Esophagus muscularis mucosa (tissue), 4 donors: ENCODE measurements at regions not wholly inside any gene's neighbourhood (a gene's known extent, or its start where the extent isn't known, plus 50 kb on each side); places are given as distances from the start of the nearest gene placed in this dataset.
"Not testable (repeated sequence)": the region's sequence is repeated elsewhere in the genome, so short reads cannot be mapped to it uniquely, and the experiment has no call there.

Source experiments
- DNase-seq: peaks from one replicate; pipeline ENCODE4 v3.0.0-alpha.2; 2017; ENCODE audit errors: extremely low spot score
- H3K27ac ChIP-seq, 4 donors: fragments of 200-600 bp; sonication (generic); replicated peaks in 1 of 4; 1 replicate in 3 of 4; 2 replicates in 1 of 4; pipeline ENCODE4 v1.5.1; 2016 to 2019; ENCODE audit warnings: mild to moderate bottlenecking in 1 of 4
- H3K27me3 ChIP-seq, 4 donors: fragments of 200-600 bp; sonication (generic); one replicate each; pipeline versions ENCODE4 v1.5.1 to v1.6.0; 2016 to 2019
- H3K36me3 ChIP-seq, 4 donors: fragments of 200-600 bp; sonication (generic); one replicate each; pipeline ENCODE4 v1.5.1; 2016 to 2019
- H3K4me1 ChIP-seq, 4 donors: fragments of 200-600 bp; sonication (generic); one replicate each; pipeline ENCODE4 v1.5.1; 2016 to 2019
- H3K4me3 ChIP-seq, 4 donors: fragments of 200-600 bp; sonication (generic); 1 replicate in 2 of 4; 2 replicates in 2 of 4; pipeline ENCODE4 v1.5.1; 2016 to 2019; ENCODE audit warnings: mild to moderate bottlenecking in 4 of 4, moderate library complexity in 1 of 4
- H3K9me3 ChIP-seq, 4 donors: fragments of 200-600 bp; sonication (generic); 1 replicate in 3 of 4; 2 replicates in 1 of 4; pipeline ENCODE4 v1.5.1; 2016 to 2019
- CTCF ChIP-seq, 3 experiments: fragments of 200-600 bp in 2 of 3; fragments of 450-650 bp in 1 of 3; sonication (generic) in 2 of 3; IDR thresholded peaks; one replicate each; pipeline ENCODE4 v1.5.1; 2017 to 2019; ENCODE audit warnings: antibody characterized with exemption in 3 of 3, mild to moderate bottlenecking in 2 of 3, moderate library complexity in 1 of 3
- EP300 ChIP-seq: sonication (generic); formaldehyde crosslinking; IDR thresholded peaks from one replicate; pipeline ENCODE4 v1.6.1; 2017; ENCODE audit warnings: antibody characterized with exemption
- POLR2A ChIP-seq: fragments of 450-650 bp; IDR thresholded peaks from one replicate; pipeline ENCODE4 v1.6.1; 2017; ENCODE audit warnings: antibody characterized with exemption, moderate library complexity, mild to moderate bottlenecking, low read depth
- POLR2AphosphoS5 ChIP-seq, 2 donors: sonication (generic); formaldehyde crosslinking; IDR thresholded peaks; one replicate each; pipeline ENCODE4 v1.6.1; 2017; ENCODE audit warnings: antibody characterized with exemption in 2 of 2
- WGBS: methylation state at CpG from one replicate; pipeline ENCODE4 v1.1.5; 2018; 5-methylcytosine and 5-hydroxymethylcytosine counted together
- intact Hi-C: fragments of 100-400 bp; cut with DNase I; formaldehyde crosslinking; loops from one replicate; pipeline ENCODE4 v1.15.1; 2023

DNA sequence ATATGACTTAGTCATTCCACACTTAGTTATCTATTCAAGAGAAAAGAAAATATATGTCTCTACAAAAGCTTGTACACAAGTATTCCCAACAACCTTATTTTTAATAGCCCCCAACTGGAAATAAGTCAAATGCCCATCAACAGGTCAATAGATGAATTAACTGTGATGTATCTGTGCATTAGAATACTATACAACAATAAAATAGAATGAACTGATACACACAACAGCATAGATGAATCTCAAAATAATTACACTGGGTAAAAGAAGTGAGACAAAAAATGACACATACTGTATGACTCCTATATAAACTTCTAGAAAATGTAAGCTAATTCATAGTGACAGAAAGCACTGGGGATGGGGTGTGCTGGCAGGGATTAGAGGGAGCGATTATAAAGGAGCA, 354.1 kb upstream of the DIPK2B start:
- no peaks in the 10 kb centered on the region for H3K36me3 ChIP-seq
- H3K27ac ChIP-seq, result no peak overlapping the region
- intact Hi-C loops, result no loop called here
- WGBS, result 73% methylated on average over 1 of the region's 1 CpG
- DNase-seq, result no peak
- H3K9me3 ChIP-seq, result no peaks in the 10 kb centered on the region
- TF ChIP-seq POLR2AphosphoS5 (IDR thresholded peaks at IDR 0.05), result no peak
- no peak for TF ChIP-seq EP300
- no peak for TF ChIP-seq POLR2A
- TF ChIP-seq CTCF (IDR thresholded peaks at IDR 0.05), result no peak
- no peaks in the 10 kb centered on the region for H3K27me3 ChIP-seq
- H3K4me3 ChIP-seq, result no peak overlapping the region
- no peaks in the 10 kb centered on the region for H3K4me1 ChIP-seq

DNA sequence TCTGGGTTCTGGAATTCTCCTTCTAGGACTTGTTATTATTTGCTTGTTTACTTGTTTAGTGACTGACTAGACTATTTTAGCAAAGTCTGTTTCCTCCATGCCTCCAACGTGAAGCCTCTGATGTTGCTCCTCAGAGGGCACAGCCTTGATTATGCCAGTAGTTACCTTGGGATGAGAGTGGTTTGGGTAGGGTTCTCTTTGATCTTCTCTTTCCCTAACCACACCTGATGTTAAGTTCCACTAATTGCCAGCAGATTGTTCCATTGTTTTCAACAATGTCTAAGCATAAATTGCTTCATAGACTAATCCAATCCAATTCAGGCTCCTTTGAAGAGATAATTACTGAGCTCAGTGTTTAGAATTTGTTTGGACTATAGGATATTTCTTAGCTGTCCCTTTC, 352.7 kb upstream of the DIPK2B start:
- no peaks in the 10 kb centered on the region for H3K27me3 ChIP-seq
- no peak overlapping the region for H3K27ac ChIP-seq
- intact Hi-C loops, result no loop called here
- H3K9me3 ChIP-seq, result no peaks in the 10 kb centered on the region
- TF ChIP-seq POLR2AphosphoS5 (IDR thresholded peaks at IDR 0.05), result no peak
- TF ChIP-seq CTCF (IDR thresholded peaks at IDR 0.05), result no peak
- TF ChIP-seq EP300, result no peak
- TF ChIP-seq POLR2A, result no peak
- DNase-seq, result no peak
- no peaks in the 10 kb centered on the region for H3K36me3 ChIP-seq
- H3K4me1 ChIP-seq, result no peaks in the 10 kb centered on the region
- 50% methylated on average over 1 of the region's 1 CpG for WGBS
- no peak overlapping the region for H3K4me3 ChIP-seq

- H3K27me3 ChIP-seq, DNase-seq, intact Hi-C loops, H3K36me3 ChIP-seq, H3K4me1 ChIP-seq, H3K4me3 ChIP-seq, H3K27ac ChIP-seq: not testable (repeated sequence)
- peaks cover 0 to 18% (median 0%) of the 10 kb centered on the region in 4 donors for H3K9me3 ChIP-seq
These were observed 346.0 kb upstream of the DIPK2B start for GRCh38 chrX:45546697-45547096.

- DNase-seq, result no peak
- Histone ChIP-seq H3K27me3 (no peaks in the 10 kb centered on the region), H3K27ac (no peak overlapping the region), H3K4me3 (no peak overlapping the region), H3K36me3 (no peaks in the 10 kb centered on the region), H3K4me1 (no peaks in the 10 kb centered on the region), H3K9me3 (peaks cover 0 to 2% (median 0%) of the 10 kb centered on the region in 4 donors)
- intact Hi-C loops, result no loop called here
- WGBS, result 61% methylated on average over 2 of the region's 2 CpGs
- TF ChIP-seq POLR2A (no peak), CTCF (IDR thresholded peaks at IDR 0.05) (no peak), EP300 (no peak), POLR2AphosphoS5 (IDR thresholded peaks at IDR 0.05) (no peak)
These were observed 339.5 kb upstream of the DIPK2B start for GRCh38 chrX:45540181-45540580.

DNA sequence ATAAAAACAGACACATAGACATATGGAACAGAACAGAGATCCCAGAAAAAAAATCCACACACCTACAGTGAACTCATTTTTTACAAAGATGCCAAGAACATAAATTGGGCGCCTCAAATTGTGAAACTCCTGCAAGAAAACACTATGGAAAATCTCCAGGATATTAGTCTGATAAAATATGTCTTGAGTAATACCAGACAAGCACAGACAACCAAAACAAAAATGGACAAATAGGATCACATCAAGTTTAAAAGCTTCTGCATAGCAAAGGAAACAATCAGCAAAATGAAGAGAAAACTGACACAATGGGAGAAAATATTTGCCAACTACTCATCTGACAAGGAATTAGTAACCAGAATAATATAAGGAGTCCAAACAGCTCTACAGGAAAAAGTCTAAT, 337.3 kb upstream of the DIPK2B start:
- Histone ChIP-seq H3K27ac (no peak overlapping the region), H3K9me3 (peaks cover 0 to 8% (median 0%) of the 10 kb centered on the region in 4 donors), H3K4me3 (no peak overlapping the region), H3K4me1 (no peaks in the 10 kb centered on the region), H3K36me3 (no peaks in the 10 kb centered on the region), H3K27me3 (no peaks in the 10 kb centered on the region)
- TF ChIP-seq POLR2AphosphoS5 (IDR thresholded peaks at IDR 0.05) (no peak), EP300 (no peak), POLR2A (no peak), CTCF (IDR thresholded peaks at IDR 0.05) (no peak)
- intact Hi-C loops, result no loop called here
- no peak for DNase-seq
- WGBS, result 64% methylated on average over 1 of the region's 1 CpG
